ENCODE measurements at regions not wholly inside any gene's neighbourhood (a gene's known extent, or its start where the extent isn't known, plus 50 kb on each side); places are given as distances from the start of the nearest gene placed in this dataset.

- Histone ChIP-seq H4K5ac (ENCODE audit: insufficient read length, low read depth, low read length) (no peak overlapping the region), H3K79me2 (ENCODE audit: control insufficient read depth in 1 of 2, insufficient read depth in 2 of 2, low read length in 2 of 2) (no peaks in the 10 kb centered on the region), H3K56ac (replicated peaks; ENCODE audit: insufficient read length, low read depth, low read length) (no peak overlapping the region), H3K36me3 (ENCODE audit: control insufficient read depth in 2 of 4, insufficient read depth in 4 of 4, low read length in 3 of 4) (no peaks in the 10 kb centered on the region), H3K4me2 (ENCODE audit: insufficient read depth in 1 of 2, low read depth in 2 of 2, low read length in 2 of 2) (no peak overlapping the region), H2BK12ac (ENCODE audit: low read depth, low read length) (peak overlapping the region; percentile 27; the same call in 1 of the 2 replicates), H3K4me3 (ENCODE audit: extremely low read depth in 1 of 4, insufficient read depth in 2 of 4, low read depth in 3 of 4, low read length in 4 of 4) (no peak overlapping the region), H2BK20ac (ENCODE audit: low read length) (no peak overlapping the region), H2BK15ac (ENCODE audit: low read length) (no peak overlapping the region), H3K27ac (ENCODE audit: low read depth, low read length) (no peak overlapping the region), H3K4me1 (replicated peaks in 1 of 4; ENCODE audit: control insufficient read depth in 3 of 4, insufficient read depth in 4 of 4, low read length in 3 of 4) (peaks cover 0 to 5% (median 2%) of the 10 kb centered on the region in 4 experiments; a peak in 4 of 7 replicates), H3K23ac (ENCODE audit: insufficient read length) (no peak overlapping the region), H4K91ac (replicated peaks; ENCODE audit: insufficient read length, low read length) (no peak overlapping the region), H3K79me1 (ENCODE audit: low read depth, low read length) (no peaks in the 10 kb centered on the region), H3K14ac (ENCODE audit: insufficient read length) (no peak overlapping the region), H3K9me3 (ENCODE audit: insufficient read depth in 2 of 2, low read depth in 1 of 2, low read length in 1 of 2) (no peaks in the 10 kb centered on the region), H2AK5ac (ENCODE audit: low read depth, low read length) (no peak overlapping the region), H2AFZ (ENCODE audit: low read length) (no peak overlapping the region), H3K4ac (replicated peaks; ENCODE audit: insufficient read length, low read depth, low read length) (no peak overlapping the region), H2BK5ac (ENCODE audit: low read depth, low read length) (no peak overlapping the region), H3K23me2 (ENCODE audit: low read depth, low read length) (no peaks in the 10 kb centered on the region), H4K8ac (ENCODE audit: extremely low read depth, insufficient read depth, low read length) (no peak overlapping the region), H3K9ac (replicated peaks in 1 of 4; ENCODE audit: extremely low read depth in 1 of 4, low read depth in 3 of 4, low read length in 3 of 4) (no peak overlapping the region), H4K20me1 (replicated peaks in 1 of 2; ENCODE audit: control insufficient read depth in 1 of 2, insufficient read depth in 2 of 2, low read length in 2 of 2) (no peaks in the 10 kb centered on the region), H3K27me3 (replicated peaks in 1 of 4; ENCODE audit: control insufficient read depth in 3 of 4, extremely low read depth in 1 of 4, insufficient read depth in 3 of 4, low read length in 3 of 4) (no peaks in the 10 kb centered on the region), H2BK120ac (replicated peaks; ENCODE audit: low read depth, low read length) (no peak overlapping the region), H3K18ac (ENCODE audit: extremely low read depth, low read length) (no peak overlapping the region)
- CTCF ChIA-PET (ENCODE audit: partially characterized antibody) = interaction anchor here (1.3 kb wide), 1 partner anchor 12 kb away, joined by 4 read pairs; no protein-coding TSS in a partner anchor
- DNase-seq (ENCODE audit: low read depth in 1 of 2, low spot score in 2 of 2) (no peak), FAIRE-seq (no peak)
- POLR2A ChIA-PET (ENCODE audit: partially characterized antibody) = no interaction called here
- WGBS, 2 experiments (ENCODE audit: extremely low coverage in 1 of 2, insufficient coverage in 1 of 2, insufficient read length in 1 of 2, insufficient replicate concordance in 2 of 2, low coverage in 1 of 2, low lambda C conversion rate in 2 of 2, missing lambda C conversion rate in 1 of 2) = 92% methylated on average over 3 of the region's 3 CpGs; no CpG with 5 or more reads in 1 of the 2 experiments
- no peak for TF ChIP-seq CHD2 (IDR thresholded peaks at IDR 0.05; ENCODE audit: low read length)
- TF ChIP-seq CBX8 (IDR thresholded peaks at IDR 0.05; ENCODE audit: borderline replicate concordance, low read depth, low read length) = no peak
- TF ChIP-seq PHF8 (conservative IDR thresholded peaks at IDR 0.05; ENCODE audit: low read depth, low read length) = no peak
- TF ChIP-seq ZNF274 (IDR thresholded peaks at IDR 0.05; ENCODE audit: borderline replicate concordance, extremely low read depth, low read length) = no peak
Measured at GRCh38 chr16:73601911-73602310, 554.0 kb upstream of the ZFHX3 start.

Data from H1 (cell line).